ENCODE measurements at regions not wholly inside any gene's neighbourhood (a gene's known extent, or its start where the extent isn't known, plus 50 kb on each side); places are given as distances from the start of the nearest gene placed in this dataset.

- no peak overlapping the region for H3K4me2 ChIP-seq (ENCODE audit: insufficient read depth, low read length)
- CTCF ChIA-PET, result no interaction called here
- H3K79me2 ChIP-seq (ENCODE audit: control insufficient read depth, insufficient read depth, low read length), result no peaks in the 10 kb centered on the region
- dilution Hi-C loops (cut with MboI; ENCODE audit: extremely low pct_ligation_motif_present, low sequenced_read_pairs) (no loop called here), intact Hi-C loops (cut with micrococcal nuclease) (no loop called here)
- FAIRE-seq (no peak), DNase-seq (ENCODE audit: low read depth, low spot score) (no peak)
- POLR2A ChIA-PET, result no interaction called here
- H3K4me1 ChIP-seq (ENCODE audit: control insufficient read depth, extremely low read depth, insufficient read depth, low read length), result no peaks in the 10 kb centered on the region
- no peaks in the 10 kb centered on the region for H3K9me3 ChIP-seq (replicated peaks; ENCODE audit: control insufficient read depth, insufficient read depth, low read length)
- H3K9ac ChIP-seq (replicated peaks; ENCODE audit: extremely low read depth, insufficient read depth, low read length), result no peak overlapping the region
- TF ChIP-seq CTCF (IDR thresholded peaks at IDR 0.05; ENCODE audit: extremely low read depth in 1 of 2, insufficient read depth in 1 of 2, low read depth in 1 of 2, low read length in 2 of 2), result no peak
- no peak for TF ChIP-seq FOS (IDR thresholded peaks at IDR 0.05; ENCODE audit: borderline replicate concordance, insufficient read depth, low read length)
- no peak for TF ChIP-seq GATA2 (IDR thresholded peaks at IDR 0.05; ENCODE audit: insufficient read depth, insufficient read length, low read depth, low read length)
- no peak for TF ChIP-seq JUN (IDR thresholded peaks at IDR 0.05; ENCODE audit: borderline replicate concordance, insufficient read depth, insufficient read length, low read depth)
- TF ChIP-seq POLR2AphosphoS5 (IDR thresholded peaks at IDR 0.05; ENCODE audit: insufficient read depth, low read depth, low read length), result no peak
- no peak for TF ChIP-seq POLR2A (IDR thresholded peaks at IDR 0.05; ENCODE audit: low read depth, low read length)
- TF ChIP-seq EZH2 (IDR thresholded peaks at IDR 0.05; ENCODE audit: borderline replicate concordance, low read depth, low read length, severe bottlenecking), result no peak
- TF ChIP-seq MYC (IDR thresholded peaks at IDR 0.05; ENCODE audit: low read depth, low read length), result no peak
- no peak for TF ChIP-seq MAX (IDR thresholded peaks at IDR 0.05; ENCODE audit: insufficient read depth, insufficient read length)
- no peak overlapping the region for H3K27ac ChIP-seq (ENCODE audit: insufficient read depth, low read depth, low read length)
- H3K4me3 ChIP-seq (replicated peaks in 1 of 3; ENCODE audit: insufficient read depth in 1 of 3, low read depth in 1 of 3, low read length in 3 of 3), result no peak overlapping the region
- no TSS peak for BruUV-seq (replicated peaks)
- no peaks in the 10 kb centered on the region for H4K20me1 ChIP-seq (replicated peaks; ENCODE audit: control insufficient read depth, extremely low read depth, insufficient read depth, low read length)
- no peaks in the 10 kb centered on the region for H3K27me3 ChIP-seq (ENCODE audit: control insufficient read depth in 2 of 2, insufficient read depth in 2 of 2, low read length in 2 of 2)
- H2AFZ ChIP-seq (ENCODE audit: low read depth, low read length), result no peak overlapping the region
- H3K9me1 ChIP-seq (replicated peaks; ENCODE audit: control insufficient read depth, extremely low read depth, insufficient read depth, low read length), result no peaks in the 10 kb centered on the region
- H3K36me3 ChIP-seq (ENCODE audit: control insufficient read depth in 2 of 2, extremely low read depth in 1 of 2, insufficient read depth in 2 of 2, low read length in 2 of 2), result no peaks in the 10 kb centered on the region
Observed at GRCh38 chr2:129092956-129093355, 774.3 kb upstream of the HS6ST1 start.
